ENCODE measurements at regions not wholly inside any gene's neighbourhood (a gene's known extent, or its start where the extent isn't known, plus 50 kb on each side); places are given as distances from the start of the nearest gene placed in this dataset.

GRCh38 chr15:25236143-25236860 lies 202.5 kb downstream of the UBE3A start:
- Histone ChIP-seq H3K4me3 (no peak overlapping the region), H3K27me3 (replicated peaks; ENCODE audit: insufficient read depth) (no peaks in the 10 kb centered on the region), H3K27ac (no peak overlapping the region), H3K36me3 (no peaks in the 10 kb centered on the region), H3K4me1 (replicated peaks) (no peaks in the 10 kb centered on the region), H3K9me3 (no peaks in the 10 kb centered on the region)
- 82% methylated on average over 5 of the region's 5 CpGs for WGBS
- TF ChIP-seq, protein P1, sequence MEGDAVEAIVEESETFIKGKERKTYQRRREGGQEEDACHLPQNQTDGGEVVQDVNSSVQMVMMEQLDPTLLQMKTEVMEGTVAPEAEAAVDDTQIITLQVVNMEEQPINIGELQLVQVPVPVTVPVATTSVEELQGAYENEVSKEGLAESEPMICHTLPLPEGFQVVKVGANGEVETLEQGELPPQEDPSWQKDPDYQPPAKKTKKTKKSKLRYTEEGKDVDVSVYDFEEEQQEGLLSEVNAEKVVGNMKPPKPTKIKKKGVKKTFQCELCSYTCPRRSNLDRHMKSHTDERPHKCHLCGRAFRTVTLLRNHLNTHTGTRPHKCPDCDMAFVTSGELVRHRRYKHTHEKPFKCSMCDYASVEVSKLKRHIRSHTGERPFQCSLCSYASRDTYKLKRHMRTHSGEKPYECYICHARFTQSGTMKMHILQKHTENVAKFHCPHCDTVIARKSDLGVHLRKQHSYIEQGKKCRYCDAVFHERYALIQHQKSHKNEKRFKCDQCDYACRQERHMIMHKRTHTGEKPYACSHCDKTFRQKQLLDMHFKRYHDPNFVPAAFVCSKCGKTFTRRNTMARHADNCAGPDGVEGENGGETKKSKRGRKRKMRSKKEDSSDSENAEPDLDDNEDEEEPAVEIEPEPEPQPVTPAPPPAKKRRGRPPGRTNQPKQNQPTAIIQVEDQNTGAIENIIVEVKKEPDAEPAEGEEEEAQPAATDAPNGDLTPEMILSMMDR (IDR thresholded peaks at IDR 0.05): no peak
- TF ChIP-seq POLR2A (IDR thresholded peaks at IDR 0.05): no peak
- no peak for TF ChIP-seq POLR2AphosphoS5 (IDR thresholded peaks at IDR 0.05)
- no peak for DNase-seq (ENCODE audit: low spot score)
- intact Hi-C loops (cut with DNase I): no loop called here

- Histone ChIP-seq H3K4me1 (replicated peaks) (no peaks in the 10 kb centered on the region), H3K27me3 (replicated peaks; ENCODE audit: insufficient read depth) (no peaks in the 10 kb centered on the region), H3K36me3 (no peaks in the 10 kb centered on the region), H3K27ac (no peak overlapping the region), H3K9me3 (no peaks in the 10 kb centered on the region), H3K4me3 (no peak overlapping the region)
- WGBS: 93% methylated on average over 3 of the region's 3 CpGs
- DNase-seq (ENCODE audit: low spot score): no peak
- intact Hi-C loops (cut with DNase I): no loop called here
- no peak for TF ChIP-seq POLR2A (IDR thresholded peaks at IDR 0.05)
- TF ChIP-seq, protein P1 (IDR thresholded peaks at IDR 0.05): no peak
- TF ChIP-seq POLR2AphosphoS5 (IDR thresholded peaks at IDR 0.05): no peak
Measured at GRCh38 chr15:25236861-25237155, 202.0 kb downstream of the UBE3A start.

GRCh38 chr15:25237291-25237978 lies 201.4 kb downstream of the UBE3A start:
- Histone ChIP-seq H3K4me1 (replicated peaks) (no peaks in the 10 kb centered on the region), H3K27me3 (replicated peaks; ENCODE audit: insufficient read depth) (no peaks in the 10 kb centered on the region), H3K9me3 (no peaks in the 10 kb centered on the region), H3K36me3 (no peaks in the 10 kb centered on the region), H3K4me3 (no peak overlapping the region), H3K27ac (no peak overlapping the region)
- intact Hi-C loops (cut with DNase I): no loop called here
- 77% methylated on average over 14 of the region's 14 CpGs for WGBS
- DNase-seq (ENCODE audit: low spot score): no peak
- TF ChIP-seq POLR2AphosphoS5 (IDR thresholded peaks at IDR 0.05): no peak
- TF ChIP-seq, protein P1 (IDR thresholded peaks at IDR 0.05): no peak
- TF ChIP-seq POLR2A (IDR thresholded peaks at IDR 0.05): no peak

DNA sequence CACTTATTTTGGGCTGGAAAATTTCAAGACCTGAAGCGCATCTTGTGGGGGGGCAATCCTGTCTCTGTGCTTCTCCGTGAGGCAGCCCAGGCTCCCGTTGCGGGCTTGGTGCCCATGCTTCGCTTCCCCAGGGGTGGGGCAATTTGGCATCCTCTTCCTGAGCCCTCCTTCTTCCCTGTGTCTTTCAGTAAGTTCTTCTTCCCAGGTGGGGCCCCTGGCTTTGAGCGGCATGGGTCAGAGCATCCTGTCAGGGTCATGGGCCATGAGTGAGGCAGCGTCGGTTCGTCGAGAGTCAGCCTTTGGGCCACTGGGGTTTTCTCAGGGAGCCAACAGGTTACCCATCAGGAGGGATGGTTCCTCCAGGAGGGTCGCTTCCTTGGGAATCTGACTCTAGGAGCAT lies 200.7 kb downstream of the UBE3A start:
- Histone ChIP-seq H3K9me3 (no peaks in the 10 kb centered on the region), H3K4me3 (no peak overlapping the region), H3K4me1 (replicated peaks) (no peaks in the 10 kb centered on the region), H3K27me3 (replicated peaks; ENCODE audit: insufficient read depth) (no peaks in the 10 kb centered on the region), H3K36me3 (no peaks in the 10 kb centered on the region), H3K27ac (no peak overlapping the region)
- no peak for DNase-seq (ENCODE audit: low spot score)
- TF ChIP-seq POLR2AphosphoS5 (IDR thresholded peaks at IDR 0.05) (no peak), POLR2A (IDR thresholded peaks at IDR 0.05) (no peak)
- TF ChIP-seq, protein P1 (IDR thresholded peaks at IDR 0.05): no peak
- 90% methylated on average over 11 of the region's 11 CpGs for WGBS
- intact Hi-C loops (cut with DNase I): no loop called here
